Esophagus squamous epithelium (tissue), 4 donors: ENCODE measurements at regions not wholly inside any gene's neighbourhood (a gene's known extent, or its start where the extent isn't known, plus 50 kb on each side); places are given as distances from the start of the nearest gene placed in this dataset.

Source experiments
- POLR2A ChIP-seq, 4 donors: fragments of 450-650 bp; IDR thresholded peaks; one replicate each; pipeline ENCODE4 v1.6.1; 2017; ENCODE audit warnings: antibody characterized with exemption in 4 of 4, mild to moderate bottlenecking in 4 of 4, moderate library complexity in 3 of 4
- TF ChIP-seq, protein P1 (sequence below), 6 experiments: fragments of 450-650 bp in 4 of 6; fragments of 200-600 bp in 2 of 6; sonication (generic) in 2 of 6; IDR thresholded peaks; one replicate each; pipeline ENCODE4 v1.5.1; 2016 to 2019; ENCODE audit warnings: antibody characterized with exemption in 6 of 6, mild to moderate bottlenecking in 4 of 6, moderate library complexity in 4 of 6

DNA sequence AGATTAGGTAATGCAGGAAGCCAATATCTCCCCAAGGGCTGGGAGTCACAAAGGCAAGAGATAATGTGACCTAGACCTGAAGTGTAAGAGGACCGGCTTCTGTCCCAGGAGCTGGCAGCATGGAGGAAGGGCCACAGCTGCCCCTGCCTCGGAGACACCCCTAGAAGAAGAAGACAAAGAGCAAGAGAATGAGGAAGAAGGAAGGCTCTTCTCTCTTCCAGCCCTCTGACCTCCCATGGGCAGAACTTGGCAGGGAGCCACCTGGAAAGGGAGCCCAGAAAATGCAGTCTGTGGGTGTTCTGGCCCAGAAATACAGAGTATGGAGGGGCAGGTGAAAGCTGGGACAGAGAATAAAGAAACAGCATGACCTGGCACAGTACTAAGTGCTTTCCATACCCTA, 151.0 kb downstream of the C5orf15 start:
- TF ChIP-seq, protein P1, sequence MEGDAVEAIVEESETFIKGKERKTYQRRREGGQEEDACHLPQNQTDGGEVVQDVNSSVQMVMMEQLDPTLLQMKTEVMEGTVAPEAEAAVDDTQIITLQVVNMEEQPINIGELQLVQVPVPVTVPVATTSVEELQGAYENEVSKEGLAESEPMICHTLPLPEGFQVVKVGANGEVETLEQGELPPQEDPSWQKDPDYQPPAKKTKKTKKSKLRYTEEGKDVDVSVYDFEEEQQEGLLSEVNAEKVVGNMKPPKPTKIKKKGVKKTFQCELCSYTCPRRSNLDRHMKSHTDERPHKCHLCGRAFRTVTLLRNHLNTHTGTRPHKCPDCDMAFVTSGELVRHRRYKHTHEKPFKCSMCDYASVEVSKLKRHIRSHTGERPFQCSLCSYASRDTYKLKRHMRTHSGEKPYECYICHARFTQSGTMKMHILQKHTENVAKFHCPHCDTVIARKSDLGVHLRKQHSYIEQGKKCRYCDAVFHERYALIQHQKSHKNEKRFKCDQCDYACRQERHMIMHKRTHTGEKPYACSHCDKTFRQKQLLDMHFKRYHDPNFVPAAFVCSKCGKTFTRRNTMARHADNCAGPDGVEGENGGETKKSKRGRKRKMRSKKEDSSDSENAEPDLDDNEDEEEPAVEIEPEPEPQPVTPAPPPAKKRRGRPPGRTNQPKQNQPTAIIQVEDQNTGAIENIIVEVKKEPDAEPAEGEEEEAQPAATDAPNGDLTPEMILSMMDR (IDR thresholded peaks at IDR 0.05) = no peak
- TF ChIP-seq POLR2A (IDR thresholded peaks at IDR 0.05) = no peak
